SK-N-SH treated with all-trans-retinoic acid at 6 μM for 48 hours (cell line): ENCODE measurements at regions not wholly inside any gene's neighbourhood (a gene's known extent, or its start where the extent isn't known, plus 50 kb on each side); places are given as distances from the start of the nearest gene placed in this dataset.
A peak's percentile ranks its signal among the peaks of the same experiment; 100 is the strongest.

Experiments
- ATAC-seq: fragments of 200-7000 bp; cut with Tn5 transposase; 3 replicates; pipeline ENCODE4 v1.9.1; 2020; ENCODE audit warnings: mild to moderate bottlenecking, moderate library complexity
- ARNTL ChIP-seq: fragments of 450-650 bp; formaldehyde crosslinking; IDR thresholded peaks from 2 replicates; pipeline ENCODE4 v1.5.0; 2020; ENCODE audit warnings: low read depth, mild to moderate bottlenecking, moderate library complexity, borderline replicate concordance
- BACH2 ChIP-seq: fragments of 250-450 bp; sonication (Bioruptor Pico); IDR thresholded peaks from 2 replicates; pipeline ENCODE4 v1.9.0; 2021; ENCODE audit warnings: mild to moderate bottlenecking, borderline replicate concordance
- CREB5 ChIP-seq: fragments of 250-450 bp; sonication (Bioruptor Pico); IDR thresholded peaks from 2 replicates; pipeline ENCODE4 v1.5.1; 2020; ENCODE audit warnings: low read depth, mild to moderate bottlenecking, moderate library complexity
- CSRNP3 ChIP-seq: fragments of 250-450 bp; sonication (Bioruptor Pico); IDR thresholded peaks from 2 replicates; pipeline ENCODE4 v1.5.1; 2021; ENCODE audit warnings: mild to moderate bottlenecking, moderate library complexity
- ESRRG ChIP-seq: fragments of 250-450 bp; sonication (Bioruptor Pico); IDR thresholded peaks from 2 replicates; pipeline ENCODE4 v1.6.1; 2021; ENCODE audit warnings: mild to moderate bottlenecking
- GLIS3 ChIP-seq: fragments of 250-450 bp; sonication (Bioruptor Pico); IDR thresholded peaks from 2 replicates; pipeline ENCODE4 v1.5.0; 2020; ENCODE audit warnings: mild to moderate bottlenecking, moderate library complexity
- ISL1 ChIP-seq: fragments of 250-450 bp; sonication (Bioruptor Pico); IDR thresholded peaks from 2 replicates; pipeline ENCODE4 v2.1.2; 2022; ENCODE audit warnings: mild to moderate bottlenecking, moderate library complexity
- PATZ1 ChIP-seq: fragments of 250-450 bp; sonication (Bioruptor Pico); IDR thresholded peaks from 2 replicates; pipeline ENCODE4 v1.8.0; 2020; ENCODE audit warnings: mild to moderate bottlenecking, moderate library complexity, borderline replicate concordance
- POU6F1 ChIP-seq: fragments of 250-450 bp; sonication (Bioruptor Pico); IDR thresholded peaks from 2 replicates; pipeline ENCODE4 v1.8.0; 2021; ENCODE audit warnings: low read depth, mild to moderate bottlenecking, moderate library complexity, borderline replicate concordance
- PPARA ChIP-seq: fragments of 250-450 bp; sonication (Bioruptor Pico); IDR thresholded peaks from 2 replicates; pipeline ENCODE4 v1.5.0; 2020; ENCODE audit warnings: mild to moderate bottlenecking, borderline replicate concordance
- RARB ChIP-seq: fragments of 250-450 bp; sonication (Bioruptor Pico); IDR thresholded peaks from 2 replicates; pipeline ENCODE4 v1.8.0; 2021; ENCODE audit warnings: mild to moderate bottlenecking, moderate library complexity
- SNAI2 ChIP-seq: fragments of 250-450 bp; sonication (Bioruptor Pico); IDR thresholded peaks from 2 replicates; pipeline ENCODE4 v1.5.0; 2020; ENCODE audit warnings: mild to moderate bottlenecking, moderate library complexity
- TCF4 ChIP-seq: fragments of 250-450 bp; sonication (Bioruptor Pico); IDR thresholded peaks from 2 replicates; pipeline ENCODE4 v1.8.0; 2021; ENCODE audit warnings: mild to moderate bottlenecking, moderate library complexity, borderline replicate concordance
- TOX ChIP-seq: fragments of 250-450 bp; sonication (Bioruptor Pico); IDR thresholded peaks from 2 replicates; pipeline ENCODE4 v1.8.0; 2021; ENCODE audit warnings: mild to moderate bottlenecking, moderate library complexity, borderline replicate concordance
- ZC3H10 ChIP-seq: fragments of 250-450 bp; sonication (Bioruptor Pico); IDR thresholded peaks from 2 replicates; pipeline ENCODE4 v1.5.1; 2021; ENCODE audit warnings: mild to moderate bottlenecking, moderate library complexity
- ZFP3 ChIP-seq: fragments of 250-450 bp; sonication (Bioruptor Pico); IDR thresholded peaks from 2 replicates; pipeline ENCODE4 v1.5.0; 2020; ENCODE audit warnings: mild to moderate bottlenecking, moderate library complexity
- ZFP30 ChIP-seq: fragments of 450-650 bp; formaldehyde crosslinking; IDR thresholded peaks from 2 replicates; pipeline ENCODE4 v1.5.0; 2022; ENCODE audit warnings: mild to moderate bottlenecking, moderate library complexity
- ZNF565 ChIP-seq: fragments of 450-650 bp; formaldehyde crosslinking; conservative IDR thresholded peaks from 2 replicates; pipeline ENCODE4 v1.5.0; 2020; ENCODE audit warnings: low read depth, mild to moderate bottlenecking, moderate library complexity
- ZNF70 ChIP-seq: fragments of 450-650 bp; formaldehyde crosslinking; IDR thresholded peaks from 2 replicates; pipeline ENCODE4 v1.5.0; 2020; ENCODE audit warnings: mild to moderate bottlenecking, moderate library complexity
- ZNF8 ChIP-seq: fragments of 450-650 bp; formaldehyde crosslinking; IDR thresholded peaks from 2 replicates; pipeline ENCODE4 v1.5.0; 2020; ENCODE audit warnings: mild to moderate bottlenecking, moderate library complexity

- ATAC-seq, result no peak
- TF ChIP-seq PATZ1 (CRISPR knock-in tag) (no peak), ZNF565 (no peak), POU6F1 (CRISPR knock-in tag) (no peak), BACH2 (CRISPR knock-in tag) (no peak), ZFP30 (no peak), ISL1 (CRISPR knock-in tag) (no peak), GLIS3 (CRISPR knock-in tag) (no peak)
Observed at GRCh38 chr12:38585086-38585485, 268.5 kb downstream of the ALG10B start.

GRCh38 chr12:38586789-38587188, 270.2 kb downstream of the ALG10B start:
- no peak for TF ChIP-seq ESRRG (CRISPR knock-in tag)
- no peak for TF ChIP-seq RARB (CRISPR knock-in tag)
- TF ChIP-seq ZNF565, result no peak
- no peak for TF ChIP-seq PATZ1 (CRISPR knock-in tag)
- no peak for TF ChIP-seq GLIS3 (CRISPR knock-in tag)
- TF ChIP-seq ZFP3, result no peak; the same call in 1 of the 2 replicates
- no peak for TF ChIP-seq TCF4 (CRISPR knock-in tag)
- TF ChIP-seq ZFP30, result no peak
- no peak for TF ChIP-seq PPARA (CRISPR knock-in tag)
- TF ChIP-seq SNAI2, result 0 out of 2 replicates have a peak, but pooled peaks have one; percentile 13
- peak; percentile 97 for TF ChIP-seq ISL1 (CRISPR knock-in tag)
- no peak for TF ChIP-seq POU6F1 (CRISPR knock-in tag)
- no peak for TF ChIP-seq ZNF8 (CRISPR knock-in tag)
- 0 out of 2 replicates have a peak, but pooled peaks have one; percentile 15 for TF ChIP-seq CSRNP3
- peak; percentile 73; the same call in 1 of the 2 replicates for TF ChIP-seq CREB5 (CRISPR knock-in tag)
- TF ChIP-seq TOX (CRISPR knock-in tag), result no peak
- TF ChIP-seq ARNTL (CRISPR knock-in tag), result no peak
- no peak for ATAC-seq

GRCh38 chr12:38587594-38587993, 271.0 kb downstream of the ALG10B start:
- no peak for ATAC-seq
- TF ChIP-seq CREB5 (CRISPR knock-in tag) (no peak), ZFP3 (no peak), ARNTL (CRISPR knock-in tag) (no peak), ISL1 (CRISPR knock-in tag) (no peak), ESRRG (CRISPR knock-in tag) (no peak), ZC3H10 (no peak), PPARA (CRISPR knock-in tag) (no peak), CSRNP3 (no peak), RARB (CRISPR knock-in tag) (no peak), ZNF70 (CRISPR knock-in tag) (no peak)
